ENCODE measurements at regions not wholly inside any gene's neighbourhood (a gene's known extent, or its start where the extent isn't known, plus 50 kb on each side); places are given as distances from the start of the nearest gene placed in this dataset.
"Not testable (repeated sequence)": the region's sequence is repeated elsewhere in the genome, so short reads cannot be mapped to it uniquely, and the experiment has no call there.

DNA sequence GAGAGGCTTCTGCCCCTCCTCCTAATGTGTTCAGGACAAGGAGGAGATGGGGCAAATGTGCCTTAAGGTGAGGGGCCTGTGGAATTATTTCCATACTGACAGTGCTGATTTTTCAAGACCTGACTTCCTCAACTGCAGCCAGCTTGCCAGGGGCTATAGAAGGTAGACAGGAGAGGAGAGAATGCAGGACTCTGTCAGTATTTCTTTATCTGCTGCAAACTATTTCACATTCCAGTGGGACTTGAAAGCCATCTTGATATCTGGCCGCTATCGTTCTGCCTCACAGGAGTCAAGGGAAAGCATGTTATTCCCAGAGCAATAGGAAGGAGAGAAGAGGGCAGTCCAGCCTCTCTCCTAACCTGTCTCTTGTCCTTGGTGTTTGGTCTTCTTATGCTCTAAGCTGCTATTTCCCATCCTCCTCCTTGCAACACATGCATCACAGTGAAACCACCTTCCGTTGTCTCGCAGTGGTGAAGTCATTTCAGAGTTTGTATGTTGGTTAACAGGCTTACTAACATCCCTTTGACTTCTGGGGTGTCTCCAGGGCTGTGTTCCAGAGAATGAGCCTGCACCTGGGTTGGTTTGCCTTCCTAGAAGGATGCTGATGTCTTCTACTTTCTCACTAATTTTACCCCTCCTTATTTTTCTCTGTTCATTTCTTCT is 95.1 kb upstream of the MRPS22 start:
- DNase-seq = no peak

DNA sequence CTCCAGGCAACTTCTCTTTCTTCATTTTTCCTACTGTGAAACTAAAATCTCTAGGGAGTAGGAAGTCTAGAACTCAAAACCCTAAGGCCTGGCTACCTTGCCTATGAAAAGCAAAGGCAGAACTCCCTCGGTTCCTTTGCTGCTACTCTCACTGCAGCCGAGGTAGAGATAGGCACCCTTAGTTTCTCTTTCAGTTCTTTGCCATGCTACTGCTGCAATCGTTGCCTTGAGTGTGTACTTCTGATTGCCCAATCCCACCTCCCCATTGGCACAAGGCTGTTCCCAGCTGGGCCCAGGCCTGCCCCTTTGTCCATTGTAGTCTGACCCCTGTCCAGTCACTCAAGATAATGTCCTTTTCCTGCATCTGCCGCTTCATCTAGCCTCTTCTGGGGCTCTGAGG is 92.3 kb upstream of the MRPS22 start:
- no peak for DNase-seq

DNA sequence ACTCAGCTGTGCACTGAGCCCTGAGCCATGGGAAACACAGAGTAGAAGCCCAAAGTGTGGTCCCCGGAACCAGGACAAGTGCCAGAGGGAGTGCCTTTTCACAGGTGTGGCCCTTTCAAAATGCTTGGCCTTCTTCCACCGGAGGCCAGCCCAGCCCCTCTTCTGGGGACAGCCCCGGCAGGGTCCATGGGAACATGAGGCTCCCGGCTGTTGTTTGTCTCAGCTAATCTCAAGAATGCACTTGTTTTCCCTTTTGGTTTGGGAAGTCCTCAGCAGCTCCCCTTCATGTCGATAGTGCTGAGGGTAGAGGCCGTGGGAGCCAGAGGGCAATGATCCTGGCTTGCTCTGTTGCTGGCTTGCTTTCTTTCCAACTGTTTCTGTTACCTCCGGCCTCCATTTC is 91.1 kb upstream of the MRPS22 start:
- no peak for DNase-seq

DNA sequence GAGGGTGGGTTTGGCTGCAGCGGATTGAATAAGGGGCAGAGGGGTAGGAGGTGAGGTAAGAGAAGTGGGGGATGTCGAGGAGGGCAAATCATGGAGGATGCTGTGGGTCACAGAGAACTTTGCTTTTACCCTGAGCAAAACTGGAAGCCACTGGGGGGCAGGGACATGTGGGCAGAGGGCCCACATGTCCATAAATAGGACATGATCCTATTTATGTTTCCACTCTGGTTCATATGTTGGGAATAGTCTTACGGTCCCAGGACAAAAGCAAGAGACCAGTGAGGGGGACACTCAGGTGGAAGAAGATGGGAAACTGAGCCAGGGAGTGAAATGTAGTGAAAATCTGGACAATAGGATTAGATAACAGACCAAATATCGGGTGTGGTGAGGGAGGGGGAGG is 85.5 kb upstream of the MRPS22 start:
- no peak for DNase-seq

DNA sequence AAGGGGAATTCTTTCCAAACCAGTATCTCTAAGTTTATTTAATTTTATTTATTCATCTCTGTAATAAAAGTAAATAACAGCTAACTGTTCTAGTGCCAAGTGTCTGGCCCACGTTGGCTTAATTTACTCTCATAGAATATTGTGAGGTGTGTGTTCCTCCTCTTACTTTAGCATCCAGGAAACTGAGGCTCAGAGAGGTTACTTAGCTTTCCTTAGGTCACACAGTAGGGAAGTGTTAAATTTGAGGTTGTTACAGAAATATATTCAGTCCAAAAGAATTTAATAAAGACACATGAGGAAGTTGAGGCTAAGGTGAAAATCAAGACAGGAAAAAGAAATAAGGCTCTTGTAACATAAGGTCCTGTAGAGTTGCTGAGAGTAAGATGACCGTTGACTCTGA is 84.4 kb upstream of the MRPS22 start:
- DNase-seq = no peak

DNA sequence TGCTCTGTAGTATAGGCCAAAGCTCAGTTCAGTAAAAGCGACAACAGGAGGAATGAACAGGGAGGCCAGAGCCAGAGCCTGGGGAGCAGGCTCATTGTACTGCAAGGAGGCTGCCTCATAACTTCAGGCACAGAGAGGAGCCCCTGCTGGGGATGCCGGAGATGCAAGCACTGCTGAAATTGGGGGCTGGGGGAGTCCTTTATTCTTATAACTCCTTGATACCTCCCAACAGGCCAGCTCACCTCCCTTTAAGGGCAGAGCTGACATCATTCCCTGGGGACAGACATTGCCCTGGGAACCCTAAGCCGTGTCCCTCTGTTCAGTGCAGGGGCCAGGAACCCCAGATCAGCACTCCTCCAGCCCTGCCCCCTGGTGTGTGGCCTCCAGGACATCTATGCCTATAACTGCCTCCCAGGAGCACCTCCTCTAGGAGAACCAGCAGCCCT is 83.8 kb upstream of the MRPS22 start:
- DNase-seq = no peak

DNA sequence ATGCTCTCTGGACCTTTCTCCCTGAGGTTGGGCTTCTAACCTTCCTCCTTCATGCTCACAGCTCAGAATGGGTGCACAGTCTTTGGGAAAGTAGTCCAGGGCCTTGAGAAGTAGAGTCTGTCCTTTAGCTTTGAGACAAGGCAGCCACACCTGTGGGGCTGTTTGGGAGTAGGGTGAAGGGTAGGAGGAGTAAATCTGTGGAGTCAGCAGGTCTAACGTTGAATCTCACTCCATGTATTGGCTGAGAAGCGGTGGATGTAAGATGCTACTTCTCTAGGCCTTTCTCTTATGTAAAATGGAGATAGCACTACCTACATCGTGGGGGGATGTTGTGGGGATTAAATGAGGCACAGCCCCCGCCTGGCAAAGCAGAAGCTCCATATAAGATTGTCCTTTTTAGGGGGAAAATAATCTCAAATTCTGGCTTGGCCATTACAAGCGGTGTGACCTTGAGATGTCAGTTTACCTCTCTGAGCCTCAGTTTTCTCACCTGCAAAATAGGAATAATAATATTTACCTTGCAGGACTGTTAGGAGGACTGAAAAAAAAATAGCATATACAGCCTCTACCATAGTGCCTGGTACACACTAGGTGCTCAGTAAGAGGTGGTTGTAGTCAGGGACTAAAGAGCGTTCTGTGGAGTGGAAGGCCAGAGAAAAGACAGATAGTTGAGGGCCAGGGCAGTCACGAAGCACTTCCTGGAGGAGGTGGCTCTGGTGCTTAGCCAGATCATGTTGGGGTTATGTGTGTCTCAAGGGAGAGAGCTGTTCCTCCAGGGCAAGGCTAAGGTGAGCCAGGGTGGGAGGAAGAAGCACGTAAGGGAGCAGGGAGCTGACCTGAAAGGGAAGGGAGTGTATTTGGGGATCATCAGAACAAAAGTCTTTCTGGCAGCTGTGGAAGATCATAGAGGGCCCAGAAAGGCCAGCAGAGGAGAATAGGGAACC is 82.8 kb upstream of the MRPS22 start:
- no peak for DNase-seq

DNA sequence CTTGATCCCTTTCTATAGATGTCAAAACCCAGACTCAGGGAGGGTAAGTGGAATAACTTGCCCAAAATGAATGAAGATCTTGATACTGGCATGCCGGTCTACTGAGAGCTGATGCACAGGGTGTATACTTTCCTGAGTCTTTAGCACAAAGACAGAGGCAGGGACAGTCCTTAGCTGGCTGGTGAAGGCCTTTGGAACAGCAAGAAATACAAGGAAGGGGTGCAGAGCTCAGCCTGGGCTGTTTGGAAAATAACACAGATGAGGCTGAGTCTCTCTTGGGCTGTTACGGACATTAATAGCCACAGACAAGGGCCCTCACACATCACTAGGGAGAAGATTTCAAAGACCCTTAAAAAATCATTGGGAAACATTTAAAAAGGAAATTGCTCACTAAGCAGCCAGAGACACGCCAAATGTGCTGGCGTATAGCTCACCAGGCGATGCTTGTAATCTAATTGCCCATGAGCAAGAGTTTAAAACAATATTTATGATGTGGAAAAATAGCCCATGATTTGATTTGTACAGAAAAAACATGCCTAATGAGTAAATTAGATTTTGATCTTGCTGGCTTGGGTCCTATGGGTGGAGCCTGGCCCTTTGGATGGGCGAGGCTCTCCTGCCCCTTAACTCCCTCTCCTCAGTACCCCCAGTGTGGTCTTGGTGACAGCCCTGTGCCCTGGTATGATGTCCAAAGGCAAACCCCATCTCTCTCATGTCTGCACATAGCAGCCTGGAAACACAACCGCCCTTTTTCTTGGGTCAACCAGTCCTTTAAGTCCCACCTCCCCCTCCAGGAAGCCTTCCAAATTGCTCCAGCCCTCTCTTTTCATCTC is 81.8 kb upstream of the MRPS22 start:
- DNase-seq = no peak

DNA sequence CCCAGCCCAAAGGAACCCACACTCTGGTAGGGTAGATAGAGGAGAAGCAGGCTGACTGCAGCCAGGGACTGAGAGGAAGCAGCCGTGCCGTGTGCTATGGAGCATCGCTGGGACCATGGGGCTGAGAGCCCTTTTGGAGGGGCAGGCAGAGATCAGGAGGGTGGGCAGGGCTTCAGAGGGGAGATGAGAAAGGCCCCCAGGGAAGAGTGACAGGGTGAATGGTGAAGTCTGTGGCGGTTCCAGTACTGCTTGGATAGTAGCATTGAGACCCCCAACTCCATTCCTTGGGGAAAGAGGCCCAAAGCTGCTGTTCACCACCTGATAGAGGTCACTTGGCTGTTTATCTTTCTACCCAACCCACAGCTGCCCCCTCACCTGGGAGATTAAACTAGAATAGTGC is 80.0 kb upstream of the MRPS22 start:
- no peak for DNase-seq

DNA sequence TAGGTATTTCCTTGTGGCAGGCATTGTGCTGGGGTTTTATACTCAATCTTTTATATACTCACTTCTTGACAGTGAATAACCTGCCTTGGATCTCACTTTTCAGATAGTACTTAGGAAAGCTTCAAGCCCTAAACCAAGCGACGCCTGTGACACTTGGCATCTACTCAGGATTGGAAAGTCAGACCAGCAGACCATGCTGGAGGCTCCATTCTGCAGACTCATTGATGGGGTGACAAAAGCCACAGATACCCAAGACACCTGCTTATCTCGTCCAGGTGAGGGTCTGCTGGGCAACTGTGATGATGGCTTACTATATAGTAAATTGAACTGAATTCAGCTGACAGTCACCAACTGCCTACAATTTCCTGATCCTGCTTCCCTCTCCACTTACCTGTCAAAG is 79.4 kb upstream of the MRPS22 start:
- DNase-seq = no peak

DNA sequence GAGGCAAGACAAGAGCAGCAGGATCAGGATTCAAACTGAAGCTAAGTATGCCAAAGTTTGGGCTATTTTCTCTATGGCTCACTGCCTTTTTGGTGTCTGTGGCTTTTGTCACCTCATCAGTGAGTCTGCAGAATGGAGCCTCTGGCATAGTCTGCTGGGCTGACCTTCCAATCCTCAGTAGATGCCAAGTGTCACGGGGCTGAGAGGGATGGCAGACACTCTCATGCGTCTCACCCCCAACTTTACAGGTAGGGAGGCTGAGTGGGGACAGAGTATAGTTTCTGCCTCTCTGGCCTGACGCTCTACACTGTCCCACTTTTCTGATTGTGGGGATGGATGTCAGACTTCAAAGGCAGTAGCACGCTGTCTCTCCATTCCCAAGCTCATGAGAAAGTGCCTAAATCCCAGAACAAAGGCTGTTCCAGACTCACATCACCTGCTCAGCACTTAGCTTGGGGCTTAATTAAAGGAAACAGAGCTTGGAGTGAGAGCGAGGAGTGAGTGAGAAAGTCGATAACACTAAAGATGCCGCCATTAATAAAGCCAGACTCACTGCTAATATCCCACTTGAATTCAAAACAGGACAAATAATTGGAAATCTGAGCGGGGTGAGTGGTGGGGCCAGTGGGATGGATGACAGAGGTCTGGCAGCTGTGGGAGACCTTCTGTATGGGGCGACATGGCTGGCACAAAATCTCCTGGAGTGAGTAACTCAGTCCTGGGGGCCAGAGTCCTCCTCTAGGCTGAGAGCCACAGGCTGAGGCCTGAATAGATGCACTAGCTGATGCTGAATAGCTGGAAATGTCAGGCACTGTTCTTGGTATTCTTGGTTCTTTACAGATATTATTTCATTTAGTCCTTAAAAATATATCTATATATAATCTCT is 78.4 kb upstream of the MRPS22 start:
- no peak for DNase-seq

DNA sequence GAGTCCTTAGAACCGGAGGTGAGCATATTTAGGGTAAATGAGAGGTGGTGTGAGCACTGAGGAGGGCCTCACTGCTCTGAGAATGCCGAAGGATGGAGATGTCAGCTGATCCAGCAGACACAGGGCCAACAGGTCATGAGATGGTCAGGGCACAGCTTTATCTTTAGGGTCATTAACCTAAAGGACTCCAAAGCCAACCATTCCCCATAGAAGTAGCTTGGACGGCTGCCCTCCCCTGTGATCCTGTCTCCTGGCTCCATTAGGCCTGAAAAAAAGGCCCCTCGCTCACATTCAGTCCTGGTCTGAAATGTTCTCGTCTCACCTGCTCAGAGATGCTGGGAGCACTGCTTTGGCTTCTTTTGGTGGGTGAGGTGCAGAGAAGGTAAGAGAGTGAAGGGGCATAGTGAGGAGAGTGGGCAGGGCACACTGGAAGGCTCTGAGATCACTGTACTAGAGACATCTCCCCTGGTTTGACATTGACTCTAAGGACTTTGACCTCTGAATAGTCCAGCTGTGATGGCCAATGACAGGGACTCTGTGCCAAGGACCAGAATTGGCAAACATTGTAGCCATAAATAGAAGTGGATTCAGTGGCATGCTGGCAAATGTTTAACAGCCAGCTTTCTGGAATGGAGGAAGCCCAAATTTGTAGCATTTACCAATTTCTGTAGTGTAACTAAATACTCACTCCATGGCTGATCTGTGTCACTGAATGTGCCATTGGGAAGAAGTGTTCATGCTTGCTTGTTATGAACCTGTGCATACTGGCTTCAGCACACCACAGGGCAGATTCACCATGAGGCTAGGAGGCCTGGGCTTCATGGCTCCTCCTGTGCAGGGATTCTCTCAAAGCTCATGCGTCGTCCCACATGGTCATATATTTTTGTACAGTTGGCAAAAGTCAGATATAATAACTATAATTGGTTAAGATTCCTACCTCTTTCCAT is 76.2 kb upstream of the MRPS22 start:
- no peak for DNase-seq

DNA sequence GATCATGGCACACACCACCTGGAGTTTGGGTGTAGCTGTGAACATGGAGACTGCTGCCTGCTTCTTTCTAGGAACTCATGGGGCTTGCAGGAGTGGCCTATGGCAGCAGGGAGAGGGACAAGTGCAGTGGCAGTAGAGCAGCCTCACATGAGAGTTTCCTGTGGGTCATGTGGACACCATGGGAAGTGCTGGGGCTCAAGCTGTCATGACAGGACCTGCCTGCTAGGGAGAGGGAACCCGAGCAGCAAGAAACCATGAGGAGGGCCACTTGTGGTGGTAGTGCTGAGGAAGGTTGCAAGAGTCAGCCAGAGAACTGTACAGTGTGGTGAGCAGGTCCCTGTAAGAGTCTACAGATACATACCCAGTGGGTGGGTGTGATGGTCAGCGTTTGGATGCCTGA is 73.8 kb upstream of the MRPS22 start:
- no peak for DNase-seq

DNA sequence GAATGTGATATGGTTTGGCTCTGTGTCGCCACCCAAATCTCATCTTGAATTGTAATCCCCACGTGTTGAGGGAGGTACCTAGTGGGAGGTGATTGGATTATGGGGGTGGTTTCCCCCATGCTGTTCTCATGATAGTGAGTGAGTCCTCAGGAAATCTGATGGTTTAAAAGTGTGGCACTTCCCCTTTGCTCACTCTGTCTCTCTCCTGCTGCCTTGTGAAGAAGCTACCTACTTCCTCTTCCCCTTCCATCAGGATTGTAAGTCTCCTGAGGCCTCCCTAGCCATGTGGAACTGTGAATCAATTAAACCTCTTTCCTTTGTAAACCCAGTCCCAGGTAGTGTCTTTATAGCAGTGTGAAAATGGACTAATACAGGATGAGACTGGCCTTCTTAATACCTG is 73.2 kb upstream of the MRPS22 start:
- DNase-seq = not testable (repeated sequence)

DNA sequence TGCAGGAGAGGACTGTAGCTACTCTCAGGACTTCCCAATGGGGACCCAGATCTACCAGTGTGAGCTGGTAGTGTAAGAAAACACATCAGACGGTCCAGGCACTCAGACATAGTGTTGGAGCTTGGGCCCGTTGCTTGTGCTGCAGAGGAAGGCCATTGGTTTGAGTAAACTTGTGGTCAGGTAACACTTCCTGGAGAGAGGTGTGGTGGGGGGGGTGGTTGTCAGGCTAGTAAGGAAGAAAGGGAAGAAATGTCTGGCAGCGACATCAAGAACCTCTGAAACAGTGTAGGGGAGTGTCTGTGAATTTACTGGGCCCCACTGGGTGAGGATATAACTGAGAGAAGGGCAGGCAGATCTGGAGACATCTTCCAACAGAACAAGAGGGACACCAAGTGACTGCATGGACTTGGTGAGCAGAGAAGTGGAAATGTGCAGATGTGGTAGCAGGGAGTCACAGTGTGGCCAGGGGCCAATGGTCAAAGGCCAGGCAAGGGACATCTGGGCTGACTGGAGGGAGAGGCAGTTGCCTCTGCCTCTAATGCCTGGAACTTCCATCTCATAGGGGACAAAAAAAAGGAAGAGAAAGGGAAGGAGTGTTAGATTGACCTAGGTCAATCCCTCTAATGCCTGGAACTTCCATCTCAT is 63.7 kb upstream of the MRPS22 start:
- no peak for DNase-seq

DNA sequence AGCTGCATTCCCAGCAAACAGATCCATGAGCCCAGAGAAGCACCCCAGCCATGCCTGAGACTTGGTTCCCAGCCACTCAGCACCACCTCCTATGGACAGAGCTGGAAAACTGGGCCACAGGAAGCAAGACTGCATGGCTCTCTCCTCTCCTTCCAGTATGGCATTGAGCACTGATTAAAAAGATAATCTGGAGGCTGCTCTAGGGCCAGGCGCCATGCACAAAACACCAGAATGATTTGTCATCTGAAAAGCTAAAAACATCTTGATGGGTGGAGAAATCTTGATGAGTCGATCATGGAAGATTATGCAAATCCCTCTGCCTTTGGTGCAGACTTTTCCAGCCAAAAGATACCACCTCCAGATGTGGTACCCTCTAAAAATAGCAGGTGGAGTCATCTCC is 62.7 kb upstream of the MRPS22 start:
- DNase-seq = no peak

DNA sequence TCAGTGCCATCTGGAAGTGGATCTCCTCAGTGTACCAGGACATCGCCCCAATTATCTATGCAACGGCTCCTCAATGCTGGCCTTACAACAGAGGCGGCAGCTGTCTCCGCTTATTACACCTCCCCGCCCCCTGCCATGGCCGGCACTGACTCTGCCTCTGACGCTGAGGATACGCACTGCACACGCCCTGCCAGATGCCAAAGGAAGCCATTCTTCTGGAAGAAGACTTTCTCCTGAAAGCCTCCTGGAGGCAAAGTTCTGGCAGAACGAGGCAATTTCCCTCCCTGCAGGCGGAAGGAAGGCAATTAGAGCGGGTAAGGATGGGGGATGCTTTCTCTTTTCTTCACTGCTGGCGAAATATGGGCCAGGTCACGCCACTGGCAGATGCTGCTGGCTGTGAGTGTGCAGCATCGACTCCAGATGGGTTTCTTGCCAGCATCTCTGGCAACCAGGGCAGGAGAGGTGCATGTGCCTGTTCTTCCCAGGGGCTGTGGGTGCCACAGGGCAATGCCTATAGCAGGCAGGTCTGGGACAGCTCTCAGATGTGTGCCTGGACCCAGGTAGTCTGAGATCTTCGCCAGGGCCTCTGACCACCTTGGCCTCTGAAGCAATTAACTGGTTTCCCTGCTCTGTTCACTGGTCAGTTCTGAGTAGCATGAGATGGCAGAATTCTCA is 62.2 kb upstream of the MRPS22 start:
- DNase-seq = no peak

DNA sequence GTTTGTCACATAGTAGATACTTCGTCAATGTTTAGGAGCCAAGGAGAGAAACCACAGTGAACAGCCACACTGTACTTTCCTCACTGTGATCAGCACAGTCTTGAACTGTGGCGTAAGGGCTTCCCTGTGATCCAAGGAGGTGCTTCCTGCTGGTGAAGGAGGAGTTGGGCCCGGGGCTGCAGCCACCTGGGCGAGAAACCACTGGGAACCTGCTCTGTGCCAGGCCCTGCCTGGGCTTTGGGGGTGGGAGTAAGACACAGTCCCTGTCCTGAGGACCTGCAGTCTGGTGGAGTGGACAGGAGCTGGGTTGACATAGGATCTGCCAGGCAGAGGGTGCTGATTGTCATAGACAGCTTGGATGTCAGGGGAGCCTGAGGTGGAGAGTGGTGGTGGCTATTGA is 60.5 kb upstream of the MRPS22 start:
- DNase-seq = no peak

DNA sequence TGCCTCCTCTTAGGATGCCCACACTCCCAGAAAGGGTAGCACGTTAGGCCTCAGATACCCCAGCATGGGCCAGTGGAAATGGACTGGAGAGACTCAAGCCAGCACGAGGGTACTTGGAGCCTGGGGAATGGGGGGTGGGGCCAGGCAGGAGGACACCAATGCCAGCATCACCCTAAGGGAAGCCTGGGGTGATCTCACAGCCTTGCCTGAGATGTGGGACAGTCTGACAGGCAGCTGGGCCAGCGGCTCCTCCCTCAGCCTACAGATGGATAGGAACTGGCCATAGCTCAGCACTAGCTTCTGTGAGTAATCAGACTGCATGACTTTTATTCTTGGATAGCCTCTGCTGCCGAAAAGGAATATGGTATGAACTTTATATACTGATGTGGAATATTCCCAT is 59.6 kb upstream of the MRPS22 start:
- no peak for DNase-seq

DNA sequence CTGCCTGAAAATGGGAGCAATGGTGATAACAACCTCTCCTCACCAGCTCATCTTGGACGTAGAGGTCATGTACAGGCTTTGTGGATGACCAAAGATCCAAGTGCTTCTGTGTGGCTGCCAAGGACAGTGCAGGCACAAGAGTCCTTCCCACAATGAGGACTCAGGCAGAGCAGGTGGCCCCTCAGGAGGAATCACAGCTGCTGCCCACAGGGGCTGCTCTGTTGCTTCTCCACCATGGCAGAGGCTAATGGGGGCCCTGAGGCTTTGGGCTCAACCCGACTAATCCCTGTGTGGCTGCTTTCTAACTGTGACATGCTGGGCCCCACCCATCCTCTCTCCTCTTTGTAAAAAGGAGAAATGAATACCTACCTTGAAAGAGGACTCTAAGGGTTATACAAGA is 58.1 kb upstream of the MRPS22 start:
- no peak for DNase-seq
